HG03045 (cell line): ENCODE measurements at regions not wholly inside any gene's neighbourhood (a gene's known extent, or its start where the extent isn't known, plus 50 kb on each side); places are given as distances from the start of the nearest gene placed in this dataset.

ENCODE experiments used
- ATAC-seq: cut with Tn5 transposase; IDR thresholded peaks from one replicate; pipeline ENCODE4 v1.9.1; 2021; ENCODE audit warnings: mild to moderate bottlenecking, moderate library complexity; ENCODE audit not compliant: unreplicated experiment

GRCh38 chr16:80489173-80489572 is 51.6 kb upstream of the DYNLRB2 start:
- ATAC-seq, result no peak

GRCh38 chr16:80488167-80488566 is 52.6 kb upstream of the DYNLRB2 start:
- ATAC-seq, result no peak

GRCh38 chr16:80480664-80481063 is 60.1 kb upstream of the DYNLRB2 start:
- no peak for ATAC-seq

GRCh38 chr16:80477838-80478237 is 63.0 kb upstream of the DYNLRB2 start:
- no peak for ATAC-seq

- ATAC-seq, result no peak
These were observed 72.8 kb upstream of the DYNLRB2 start for GRCh38 chr16:80468029-80468428.

GRCh38 chr16:80466024-80466987 is 74.5 kb upstream of the DYNLRB2 start:
- peak; percentile 78 for ATAC-seq

- ATAC-seq, result no peak
These were observed 76.9 kb upstream of the DYNLRB2 start for GRCh38 chr16:80463751-80464495.

GRCh38 chr16:80463326-80463725 is 77.5 kb upstream of the DYNLRB2 start:
- ATAC-seq, result no peak

- no peak for ATAC-seq
These were observed 77.9 kb upstream of the DYNLRB2 start for GRCh38 chr16:80462917-80463316.

- no peak for ATAC-seq
These were observed 79.8 kb upstream of the DYNLRB2 start for GRCh38 chr16:80460988-80461387.

- ATAC-seq, result no peak
These were observed 80.8 kb upstream of the DYNLRB2 start for GRCh38 chr16:80459966-80460365.

GRCh38 chr16:80459331-80459777 is 81.4 kb upstream of the DYNLRB2 start:
- ATAC-seq, result no peak

GRCh38 chr16:80457871-80458270 is 82.9 kb upstream of the DYNLRB2 start:
- ATAC-seq, result no peak

- ATAC-seq, result no peak
These were observed 86.0 kb upstream of the DYNLRB2 start for GRCh38 chr16:80454802-80455201.

- no peak for ATAC-seq
These were observed 91.4 kb upstream of the DYNLRB2 start for GRCh38 chr16:80449392-80449791.

- ATAC-seq, result no peak
These were observed 93.6 kb upstream of the DYNLRB2 start for GRCh38 chr16:80447241-80447640.

GRCh38 chr16:80442779-80443178 is 98.0 kb upstream of the DYNLRB2 start:
- ATAC-seq, result no peak

GRCh38 chr16:80441935-80442334 is 98.9 kb upstream of the DYNLRB2 start:
- no peak for ATAC-seq

GRCh38 chr16:80440667-80441066 is 100.1 kb upstream of the DYNLRB2 start:
- no peak for ATAC-seq

- ATAC-seq, result no peak
These were observed 103.1 kb upstream of the DYNLRB2 start for GRCh38 chr16:80437707-80438106.

GRCh38 chr16:80436510-80436909 is 104.3 kb upstream of the DYNLRB2 start:
- ATAC-seq, result no peak

- ATAC-seq, result no peak
These were observed 107.2 kb upstream of the DYNLRB2 start for GRCh38 chr16:80433623-80434022.
